Prostate gland (tissue), 2 donors: ENCODE measurements at regions not wholly inside any gene's neighbourhood (a gene's known extent, or its start where the extent isn't known, plus 50 kb on each side); places are given as distances from the start of the nearest gene placed in this dataset.
A peak's percentile ranks its signal among the peaks of the same experiment; 100 is the strongest.
"Not testable (repeated sequence)": the region's sequence is repeated elsewhere in the genome, so short reads cannot be mapped to it uniquely, and the experiment has no call there.

Experiments
- DNase-seq: peaks from one replicate; pipeline ENCODE4 v3.0.0-alpha.2; 2019; ENCODE audit warnings: low spot score
- H3K27ac ChIP-seq, 2 donors: fragments of 200-600 bp; sonication (generic); 2 replicates each; pipeline ENCODE4 v1.5.1; 2017 to 2019
- H3K27me3 ChIP-seq: fragments of 200-600 bp; sonication (generic); replicated peaks from 2 replicates; pipeline ENCODE4 v1.5.1; 2019; ENCODE audit not compliant: insufficient read depth
- H3K36me3 ChIP-seq, 2 donors: fragments of 200-600 bp; sonication (generic); 1 replicate in 1 of 2; 2 replicates in 1 of 2; pipeline versions ENCODE4 v1.5.1 to v1.8.1; 2017 to 2019
- H3K4me1 ChIP-seq: fragments of 200-600 bp; sonication (generic); replicated peaks from 2 replicates; pipeline ENCODE4 v1.5.1; 2019
- H3K4me3 ChIP-seq, 2 donors: fragments of 200-600 bp; sonication (generic); 2 replicates each; pipeline ENCODE4 v1.5.1; 2017 to 2019
- H3K9me3 ChIP-seq: fragments of 200-600 bp; sonication (generic); 2 replicates; pipeline ENCODE4 v1.5.1; 2017
- CTCF ChIP-seq, 4 experiments: fragments of 200-600 bp in 2 of 4; fragments of 450-650 bp in 2 of 4; sonication (generic) in 2 of 4; IDR thresholded peaks; 1 replicate in 3 of 4; 2 replicates in 1 of 4; pipeline ENCODE4 v1.5.1; 2016 to 2019; ENCODE audit warnings: antibody characterized with exemption in 4 of 4, mild to moderate bottlenecking in 2 of 4, moderate library complexity in 2 of 4
- POLR2A ChIP-seq: fragments of 450-650 bp; IDR thresholded peaks from one replicate; pipeline ENCODE4 v1.6.1; 2016; ENCODE audit warnings: antibody characterized with exemption, mild to moderate bottlenecking
- POLR2AphosphoS5 ChIP-seq: sonication (generic); formaldehyde crosslinking; IDR thresholded peaks from one replicate; pipeline ENCODE4 v1.6.1; 2017; ENCODE audit warnings: antibody characterized with exemption
- WGBS: methylation state at CpG from one replicate; pipeline ENCODE4 v1.1.5; 2018; 5-methylcytosine and 5-hydroxymethylcytosine counted together
- intact Hi-C: fragments of 100-400 bp; cut with DNase I; formaldehyde crosslinking; loops from one replicate; pipeline ENCODE4 v1.14.2; 2022

GRCh38 chr20:47850146-47850545, 64.9 kb upstream of the SULF2 start:
- H3K4me1 ChIP-seq: no peaks in the 10 kb centered on the region
- TF ChIP-seq POLR2AphosphoS5 (no peak), CTCF (IDR thresholded peaks at IDR 0.05) (no peak), POLR2A (no peak)

GRCh38 chr20:47849596-47849995, 64.3 kb upstream of the SULF2 start:
- DNase-seq: no peak
- no peaks in the 10 kb centered on the region for H3K36me3 ChIP-seq
- intact Hi-C loops: no loop called here
- H3K4me1 ChIP-seq: no peaks in the 10 kb centered on the region
- 89% methylated on average over 2 of the region's 2 CpGs for WGBS
- no peak overlapping the region for H3K4me3 ChIP-seq
- H3K27ac ChIP-seq: no peak overlapping the region
- no peaks in the 10 kb centered on the region for H3K9me3 ChIP-seq
- no peak for TF ChIP-seq POLR2AphosphoS5
- TF ChIP-seq CTCF (IDR thresholded peaks at IDR 0.05): no peak
- no peak for TF ChIP-seq POLR2A
- no peaks in the 10 kb centered on the region for H3K27me3 ChIP-seq

More at GRCh38 chr20:47850146-47850545, 64.9 kb upstream of the SULF2 start:
- 74% methylated on average over 5 of the region's 5 CpGs for WGBS
- no peak overlapping the region for H3K27ac ChIP-seq
- no peaks in the 10 kb centered on the region for H3K27me3 ChIP-seq
- H3K9me3 ChIP-seq: no peaks in the 10 kb centered on the region
- H3K36me3 ChIP-seq: no peaks in the 10 kb centered on the region
- intact Hi-C loops: no loop called here
- no peak for DNase-seq
- H3K4me3 ChIP-seq: no peak overlapping the region

GRCh38 chr20:47849006-47849405, 63.7 kb upstream of the SULF2 start:
- no peak for DNase-seq
- Histone ChIP-seq H3K9me3 (no peaks in the 10 kb centered on the region), H3K36me3 (no peaks in the 10 kb centered on the region), H3K4me3 (no peak overlapping the region), H3K27ac (no peak overlapping the region), H3K4me1 (no peaks in the 10 kb centered on the region), H3K27me3 (no peaks in the 10 kb centered on the region)
- WGBS: 85% methylated on average over 15 of the region's 15 CpGs
- TF ChIP-seq CTCF (IDR thresholded peaks at IDR 0.05): no peak
- TF ChIP-seq POLR2AphosphoS5: no peak
- TF ChIP-seq POLR2A: no peak
- intact Hi-C loops: no loop called here

- H3K36me3 ChIP-seq, H3K27ac ChIP-seq, H3K9me3 ChIP-seq, H3K4me1 ChIP-seq, DNase-seq, intact Hi-C loops, H3K4me3 ChIP-seq, H3K27me3 ChIP-seq: not testable (repeated sequence)
- 56% methylated on average over 4 of the region's 4 CpGs for WGBS
These were observed 63.3 kb upstream of the SULF2 start for GRCh38 chr20:47848534-47848933.

- intact Hi-C loops: no loop called here
- no peak overlapping the region for H3K4me3 ChIP-seq
- no peaks in the 10 kb centered on the region for H3K36me3 ChIP-seq
- DNase-seq: no peak
- H3K9me3 ChIP-seq: no peaks in the 10 kb centered on the region
- H3K4me1 ChIP-seq: no peaks in the 10 kb centered on the region
- 95% methylated on average over 8 of the region's 8 CpGs for WGBS
- no peaks in the 10 kb centered on the region for H3K27me3 ChIP-seq
- H3K27ac ChIP-seq: no peak overlapping the region
- TF ChIP-seq CTCF (IDR thresholded peaks at IDR 0.05) (no peak), POLR2A (no peak), POLR2AphosphoS5 (no peak)
These were observed 62.7 kb upstream of the SULF2 start for GRCh38 chr20:47847884-47848485.

GRCh38 chr20:47847220-47847619, 61.9 kb upstream of the SULF2 start:
- H3K4me3 ChIP-seq, H3K9me3 ChIP-seq, intact Hi-C loops, H3K36me3 ChIP-seq, H3K27me3 ChIP-seq, H3K27ac ChIP-seq, H3K4me1 ChIP-seq, DNase-seq: not testable (repeated sequence)
- 86% methylated on average over 7 of the region's 7 CpGs for WGBS

GRCh38 chr20:47846651-47847050, 61.4 kb upstream of the SULF2 start:
- H3K36me3 ChIP-seq, H3K4me1 ChIP-seq, H3K27me3 ChIP-seq, H3K9me3 ChIP-seq, intact Hi-C loops, H3K4me3 ChIP-seq, H3K27ac ChIP-seq: not testable (repeated sequence)
- DNase-seq: peak; percentile 33
- WGBS: 32% methylated on average over 9 of the region's 10 CpGs

GRCh38 chr20:47845382-47845977, 60.2 kb upstream of the SULF2 start:
- H3K27ac ChIP-seq, intact Hi-C loops, H3K36me3 ChIP-seq, H3K27me3 ChIP-seq, H3K4me1 ChIP-seq, DNase-seq, H3K9me3 ChIP-seq, H3K4me3 ChIP-seq: not testable (repeated sequence)
- WGBS: 65% methylated on average over 10 of the region's 10 CpGs

- H3K4me1 ChIP-seq, DNase-seq, H3K9me3 ChIP-seq, intact Hi-C loops, H3K27ac ChIP-seq, H3K4me3 ChIP-seq, H3K36me3 ChIP-seq, H3K27me3 ChIP-seq: not testable (repeated sequence)
- WGBS: 91% methylated on average over 1 of the region's 1 CpG
These were observed 59.3 kb upstream of the SULF2 start for GRCh38 chr20:47844568-47844906.
